H1 (cell line): ENCODE measurements at regions not wholly inside any gene's neighbourhood (a gene's known extent, or its start where the extent isn't known, plus 50 kb on each side); places are given as distances from the start of the nearest gene placed in this dataset.

ENCODE experiments used
- CTCF ChIA-PET: fragments of 300-600 bp; sonication (Branson Sonifier 250); formaldehyde crosslinking; loops from one replicate; lab custom pipeline; 2021; ENCODE audit not compliant: partially characterized antibody; lab: Charles Lee
- POLR2A ChIA-PET: fragments of 300-600 bp; sonication (Branson Sonifier 250); formaldehyde crosslinking; loops from one replicate; lab custom pipeline; 2021; ENCODE audit warnings: inconsistent platforms; ENCODE audit not compliant: partially characterized antibody; lab: Charles Lee
- DNase-seq, 2 experiments: peaks; one replicate each; pipeline versions ENCODE4 v3.0.0 to v3.0.0-alpha.2; 2010 to 2022; ENCODE audit warnings: low spot score in 2 of 2, low read depth in 1 of 2, mixed read lengths in 1 of 2
- FAIRE-seq: peaks from 2 replicates; lab custom pipeline; 2011; peaks lifted over from hg19 to GRCh38; lab: Jason Lieb, UNC
- H2AFZ ChIP-seq: 2 replicates; pipeline ENCODE4 v1.8.1; 2012; ENCODE audit warnings: low read length, inconsistent platforms
- H2AK5ac ChIP-seq: 2 replicates; pipeline ENCODE4 v1.6.1; 2013; ENCODE audit warnings: low read depth, low read length
- H2BK120ac ChIP-seq: replicated peaks from 2 replicates; pipeline ENCODE3; 2013; ENCODE audit warnings: low read depth, low read length, inconsistent platforms
- H2BK12ac ChIP-seq: 2 replicates; pipeline ENCODE4 v1.6.1; 2013; ENCODE audit warnings: low read depth, low read length
- H2BK15ac ChIP-seq: 2 replicates; pipeline ENCODE4 v1.6.1; 2013; ENCODE audit warnings: low read length
- H2BK20ac ChIP-seq: 2 replicates; pipeline ENCODE4 v1.6.1; 2013; ENCODE audit warnings: low read length
- H2BK5ac ChIP-seq: 2 replicates; pipeline ENCODE4 v1.6.1; 2013; ENCODE audit warnings: low read depth, low read length
- H3K14ac ChIP-seq: 2 replicates; pipeline ENCODE4 v1.6.1; 2013; ENCODE audit warnings: inconsistent platforms; ENCODE audit not compliant: insufficient read length
- H3K18ac ChIP-seq: 2 replicates; pipeline ENCODE4 v1.6.1; 2013; ENCODE audit warnings: low read length; ENCODE audit errors: extremely low read depth
- H3K23ac ChIP-seq: 2 replicates; pipeline ENCODE4 v1.6.1; 2013; ENCODE audit warnings: inconsistent platforms; ENCODE audit not compliant: insufficient read length
- H3K23me2 ChIP-seq: 2 replicates; pipeline ENCODE4 v1.6.1; 2013; ENCODE audit warnings: low read depth, low read length
- H3K27ac ChIP-seq: 2 replicates; pipeline ENCODE4 v1.6.1; 2011; ENCODE audit warnings: low read depth, low read length, inconsistent platforms
- H3K27me3 ChIP-seq, 4 experiments: replicated peaks in 1 of 4; 1 replicate in 1 of 4; 2 replicates in 3 of 4; pipeline versions ENCODE4 v1.6.1 to v1.8.1; 2011 to 2013; ENCODE audit warnings: low read length in 3 of 4, mild to moderate bottlenecking in 3 of 4, inconsistent platforms in 2 of 4, mixed read lengths in 2 of 4, moderate library complexity in 1 of 4; ENCODE audit not compliant: control insufficient read depth in 3 of 4, insufficient read depth in 3 of 4; ENCODE audit errors: extremely low read depth in 1 of 4
- H3K36me3 ChIP-seq, 4 experiments: 2 replicates each; pipeline versions ENCODE4 v1.6.1 to v1.8.1; 2011 to 2013; ENCODE audit warnings: mild to moderate bottlenecking in 4 of 4, low read length in 3 of 4, moderate library complexity in 2 of 4, control low read depth in 1 of 4, inconsistent platforms in 1 of 4; ENCODE audit not compliant: insufficient read depth in 4 of 4, control insufficient read depth in 2 of 4
- H3K4ac ChIP-seq: replicated peaks from 2 replicates; pipeline ENCODE3; 2013; ENCODE audit warnings: low read length, low read depth, mixed read lengths, inconsistent platforms; ENCODE audit not compliant: insufficient read length
- H3K4me1 ChIP-seq, 4 experiments: replicated peaks in 1 of 4; 1 replicate in 1 of 4; 2 replicates in 3 of 4; pipeline versions ENCODE4 v1.6.1 to v1.8.1; 2011 to 2013; ENCODE audit warnings: low read length in 3 of 4, inconsistent platforms in 2 of 4, mixed read lengths in 1 of 4; ENCODE audit not compliant: insufficient read depth in 4 of 4, control insufficient read depth in 3 of 4
- H3K4me2 ChIP-seq, 2 experiments: 2 replicates each; pipeline versions ENCODE4 v1.6.1 to v1.8.1; 2011 to 2013; ENCODE audit warnings: low read depth in 2 of 2, low read length in 2 of 2, control low read depth in 1 of 2, inconsistent platforms in 1 of 2, mild to moderate bottlenecking in 1 of 2; ENCODE audit not compliant: insufficient read depth in 1 of 2
- H3K4me3 ChIP-seq, 4 experiments: fragments of 200-600, 300-600 bp in 1 of 4; sonication (generic), shearing (Covaris generic), sonication (Bioruptor Twin) in 1 of 4; 2 replicates each; pipeline versions ENCODE4 v1.5.1 to v1.8.1; 2011 to 2016; ENCODE audit warnings: low read length in 4 of 4, low read depth in 3 of 4, control low read depth in 2 of 4, inconsistent platforms in 2 of 4, mild to moderate bottlenecking in 2 of 4, mixed read lengths in 1 of 4, moderate library complexity in 1 of 4; ENCODE audit not compliant: insufficient read depth in 2 of 4; ENCODE audit errors: extremely low read depth in 1 of 4
- H3K56ac ChIP-seq: replicated peaks from 2 replicates; pipeline ENCODE3; 2013; ENCODE audit warnings: low read depth, mild to moderate bottlenecking, mixed read lengths, low read length, inconsistent platforms; ENCODE audit not compliant: insufficient read length
- H3K79me1 ChIP-seq: 2 replicates; pipeline ENCODE4 v1.6.1; 2013; ENCODE audit warnings: low read depth, low read length, control low read depth
- H3K79me2 ChIP-seq, 2 experiments: 2 replicates each; pipeline versions ENCODE4 v1.6.1 to v1.8.1; 2012 to 2013; ENCODE audit warnings: low read length in 2 of 2, mild to moderate bottlenecking in 2 of 2, inconsistent platforms in 1 of 2; ENCODE audit not compliant: insufficient read depth in 2 of 2, control insufficient read depth in 1 of 2
- H3K9ac ChIP-seq, 4 experiments: replicated peaks in 1 of 4; 1 replicate in 1 of 4; 2 replicates in 3 of 4; pipeline versions ENCODE4 v1.6.1 to v1.8.1; 2011 to 2013; ENCODE audit warnings: low read depth in 3 of 4, low read length in 3 of 4, control low read depth in 2 of 4, mild to moderate bottlenecking in 2 of 4, moderate library complexity in 2 of 4, inconsistent platforms in 1 of 4; ENCODE audit errors: extremely low read depth in 1 of 4
- H3K9me3 ChIP-seq, 2 experiments: 2 replicates each; pipeline versions ENCODE4 v1.6.1 to v1.8.1; 2012 to 2013; ENCODE audit warnings: mild to moderate bottlenecking in 2 of 2, moderate library complexity in 2 of 2, control low read depth in 1 of 2, inconsistent platforms in 1 of 2, low read depth in 1 of 2, low read length in 1 of 2, mixed read lengths in 1 of 2; ENCODE audit not compliant: insufficient read depth in 2 of 2
- H4K20me1 ChIP-seq, 2 experiments: replicated peaks in 1 of 2; 2 replicates each; pipeline versions ENCODE3 to v1.8.1; 2011 to 2013; ENCODE audit warnings: inconsistent platforms in 2 of 2, low read length in 2 of 2, mild to moderate bottlenecking in 1 of 2; ENCODE audit not compliant: insufficient read depth in 2 of 2, control insufficient read depth in 1 of 2
- H4K5ac ChIP-seq: 2 replicates; pipeline ENCODE4 v1.6.1; 2013; ENCODE audit warnings: low read length, low read depth, mixed read lengths, inconsistent platforms; ENCODE audit not compliant: insufficient read length
- H4K8ac ChIP-seq: 2 replicates; pipeline ENCODE4 v1.8.0; 2013; ENCODE audit warnings: mild to moderate bottlenecking, moderate library complexity, low read length, inconsistent platforms; ENCODE audit not compliant: insufficient read depth; ENCODE audit errors: extremely low read depth
- H4K91ac ChIP-seq: replicated peaks from 2 replicates; pipeline ENCODE3; 2013; ENCODE audit warnings: low read length, mixed read lengths, inconsistent platforms; ENCODE audit not compliant: insufficient read length
- ASH2L ChIP-seq: fragments of 200-600, 300-600 bp; sonication (generic); IDR thresholded peaks from one replicate; pipeline ENCODE4 v1.7.1; 2017; ENCODE audit warnings: low read length
- CHD2 ChIP-seq: IDR thresholded peaks from 2 replicates; pipeline ENCODE4 v1.6.1; 2012; ENCODE audit warnings: low read length, improper control_type of control experiment
- CTBP2 ChIP-seq: IDR thresholded peaks from 2 replicates; pipeline ENCODE4 v1.7.0; 2011; ENCODE audit warnings: borderline replicate concordance, mild to moderate bottlenecking, moderate library complexity, mixed read lengths, low read length; ENCODE audit not compliant: insufficient read depth, insufficient read length
- JUN ChIP-seq: IDR thresholded peaks from 2 replicates; pipeline ENCODE4 v1.6.1; 2011; ENCODE audit warnings: low read depth, mild to moderate bottlenecking, improper control_type of control experiment, low read length
- KDM1A ChIP-seq: fragments of 200-600, 300-600 bp; sonication (generic); IDR thresholded peaks from 2 replicates; pipeline ENCODE4 v1.7.1; 2016; ENCODE audit warnings: mild to moderate bottlenecking, low read length, borderline replicate concordance
- POLR2AphosphoS5 ChIP-seq: IDR thresholded peaks from 2 replicates; pipeline ENCODE4 v1.6.1; 2011; ENCODE audit warnings: low read depth, low read length
- POU5F1 ChIP-seq: IDR thresholded peaks from 2 replicates; pipeline ENCODE4 v1.6.1; 2011; ENCODE audit warnings: low read depth, mild to moderate bottlenecking, low read length, moderate library complexity
- RNF2 ChIP-seq: fragments of 200-900, 300-1000 bp; sonication (generic); IDR thresholded peaks from 2 replicates; pipeline ENCODE4 v1.7.1; 2016; ENCODE audit warnings: borderline replicate concordance, low read depth, mild to moderate bottlenecking, antibody characterized with exemption, low read length; ENCODE audit not compliant: poor library complexity, severe bottlenecking; ENCODE audit errors: missing control alignments
- RXRA ChIP-seq: IDR thresholded peaks from 2 replicates; pipeline ENCODE4 v1.6.1; 2011; ENCODE audit warnings: low read depth, mild to moderate bottlenecking, low read length, moderate library complexity; ENCODE audit not compliant: insufficient read depth
- SAP30 ChIP-seq: fragments of 300-600 bp; sonication (generic); IDR thresholded peaks from 2 replicates; pipeline ENCODE4 v1.7.1; 2012; ENCODE audit warnings: low read length, moderate library complexity, mild to moderate bottlenecking, inconsistent platforms; ENCODE audit not compliant: insufficient read depth, insufficient replicate concordance
- SIX5 ChIP-seq: IDR thresholded peaks from 2 replicates; pipeline ENCODE4 v1.6.1; 2011; ENCODE audit warnings: mild to moderate bottlenecking, low read depth, low read length
- YY1 ChIP-seq: IDR thresholded peaks from 2 replicates; pipeline ENCODE4 v1.6.1; 2011; ENCODE audit warnings: low read depth, mild to moderate bottlenecking, low read length

GRCh38 chr5:4215143-4215542 is 619.5 kb downstream of the IRX1 start:
- no peaks in the 10 kb centered on the region for H3K36me3 ChIP-seq
- CTCF ChIA-PET = interaction anchor here (1.7 kb wide), 1 partner anchor 72 kb away, joined by 4 read pairs; no protein-coding TSS in a partner anchor
- FAIRE-seq = no peak

More at GRCh38 chr5:4215143-4215542, 619.5 kb downstream of the IRX1 start:
- Histone ChIP-seq H3K18ac (no peak overlapping the region), H3K9me3 (0 out of 4 replicates have a peak, but pooled peaks cover 0 to 4% of the 10 kb centered on the region in 2 experiments), H3K14ac (no peak overlapping the region), H3K23ac (no peak overlapping the region), H2AK5ac (no peak overlapping the region), H3K56ac (no peak overlapping the region), H4K20me1 (no peaks in the 10 kb centered on the region), H2AFZ (no peak overlapping the region), H3K27me3 (peaks cover 0 to 9% (median 0%) of the 10 kb centered on the region in 4 experiments; a peak in 2 of 7 replicates), H3K79me2 (no peaks in the 10 kb centered on the region), H3K4me2 (no peak overlapping the region)
- TF ChIP-seq RNF2 (no peak), SIX5 (no peak), KDM1A (no peak), POLR2AphosphoS5 (no peak), CHD2 (no peak), RXRA (no peak), JUN (no peak), SAP30 (no peak), CTBP2 (no peak), YY1 (no peak), POU5F1 (no peak), ASH2L (no peak)
- TF ChIP-seq, all 59 proteins: peak for 0
- Histone ChIP-seq H4K5ac (no peak overlapping the region), H2BK120ac (no peak overlapping the region), H3K4me1 (peaks cover 4 to 17% (median 15%) of the 10 kb centered on the region in 4 experiments), H4K8ac (no peak overlapping the region), H3K9ac (no peak overlapping the region), H3K4me3 (no peak overlapping the region), H3K23me2 (no peaks in the 10 kb centered on the region), H2BK5ac (no peak overlapping the region), H3K27ac (no peak overlapping the region), H4K91ac (no peak overlapping the region), H3K4ac (no peak overlapping the region), H2BK12ac (no peak overlapping the region), H2BK20ac (no peak overlapping the region), H2BK15ac (no peak overlapping the region), H3K79me1 (no peaks in the 10 kb centered on the region)
- DNase-seq = no peak
- POLR2A ChIA-PET = no interaction called here
